GM12878 (cell line): ENCODE measurements at regions not wholly inside any gene's neighbourhood (a gene's known extent, or its start where the extent isn't known, plus 50 kb on each side); places are given as distances from the start of the nearest gene placed in this dataset.

Experiments used
- POLR2A ChIP-seq: IDR thresholded peaks from 2 replicates; pipeline ENCODE4 v1.6.1; 2011; ENCODE audit warnings: low read depth, mild to moderate bottlenecking, low read length
- YY1 ChIP-seq: IDR thresholded peaks from 2 replicates; pipeline ENCODE4 v1.6.1; 2011; ENCODE audit warnings: low read depth, mild to moderate bottlenecking, low read length

GRCh38 chr13:56718791-56719190, 421.9 kb upstream of the PRR20A start:
- TF ChIP-seq POLR2A: no peak
- no peak for TF ChIP-seq YY1
